HEK293 (cell line): ENCODE measurements at regions not wholly inside any gene's neighbourhood (a gene's known extent, or its start where the extent isn't known, plus 50 kb on each side); places are given as distances from the start of the nearest gene placed in this dataset.

Source experiments
- CTCF ChIA-PET: fragments of 350-600 bp; formaldehyde crosslinking; extraction: SDS; loops from one replicate; lab custom pipeline; 2021; ENCODE audit warnings: antibody characterized with exemption; lab: Yijun Ruan, JAX
- POLR2A ChIA-PET: fragments of 300-600 bp; formaldehyde crosslinking; extraction: SDS; loops from one replicate; lab custom pipeline; 2020; ENCODE audit warnings: antibody characterized with exemption, inconsistent platforms; lab: Yijun Ruan, JAX
- H3K27ac ChIP-seq: fragments of 200-500 bp; sonication (Bioruptor generic); 2 replicates; pipeline ENCODE4 v1.5.1; 2014; ENCODE audit warnings: low read depth, low read length, control low read depth, inconsistent platforms; ENCODE audit errors: extremely low read depth
- H3K36me3 ChIP-seq, 2 experiments: fragments of 200-500 bp in 1 of 2; sonication (Bioruptor generic) in 1 of 2; 1 replicate in 1 of 2; 2 replicates in 1 of 2; pipeline ENCODE4 v1.5.1; 2014 to 2017; ENCODE audit warnings: inconsistent platforms in 2 of 2, low read length in 2 of 2; ENCODE audit not compliant: control insufficient read depth in 2 of 2, insufficient read depth in 1 of 2
- H3K4me1 ChIP-seq: fragments of 200-500 bp; sonication (Bioruptor generic); 2 replicates; pipeline ENCODE4 v1.5.1; 2014; ENCODE audit warnings: mild to moderate bottlenecking, low read length, inconsistent platforms; ENCODE audit not compliant: control insufficient read depth, insufficient read depth
- H3K4me3 ChIP-seq: 2 replicates; pipeline ENCODE4 v1.5.1; 2011; ENCODE audit warnings: low read depth, mild to moderate bottlenecking, control low read depth, low read length, moderate library complexity
- H3K9me3 ChIP-seq: fragments of 200-500 bp; sonication (Bioruptor generic); 2 replicates; pipeline ENCODE4 v1.5.1; 2014; ENCODE audit warnings: low read depth, low read length, inconsistent platforms; ENCODE audit not compliant: control insufficient read depth, insufficient read depth
- HOXA7 ChIP-seq: sonication (generic); formaldehyde crosslinking; IDR thresholded peaks from 2 replicates; pipeline ENCODE4 v1.8.1; 2022; ENCODE audit warnings: missing genetic modification reagents, borderline replicate concordance
- HOXD13 ChIP-seq: sonication (generic); formaldehyde crosslinking; IDR thresholded peaks from 2 replicates; pipeline ENCODE4 v1.8.0; 2022; ENCODE audit warnings: missing genetic modification reagents, borderline replicate concordance
- ZNF24 ChIP-seq: fragments of 450-650 bp; formaldehyde crosslinking; IDR thresholded peaks from 2 replicates; pipeline ENCODE4 v1.5.1; 2016; ENCODE audit warnings: missing biosample characterization, missing genetic modification characterization
- ZNF548 ChIP-seq: fragments of 450-650 bp; formaldehyde crosslinking; IDR thresholded peaks from 2 replicates; pipeline ENCODE4 v1.5.1; 2016; ENCODE audit warnings: missing biosample characterization, missing genetic modification characterization
- ZNF768 ChIP-seq: fragments of 450-650 bp; formaldehyde crosslinking; IDR thresholded peaks from 2 replicates; pipeline ENCODE4 v1.5.1; 2018; ENCODE audit warnings: missing biosample characterization, mild to moderate bottlenecking, missing genetic modification characterization
- ZSCAN30 ChIP-seq: fragments of 450-650 bp; IDR thresholded peaks from 2 replicates; pipeline ENCODE4 v1.5.1; 2018; ENCODE audit warnings: missing biosample characterization, mild to moderate bottlenecking, missing genetic modification characterization, moderate library complexity
- TF ChIP-seq, protein P1 (sequence below): fragments of 450-650 bp; formaldehyde crosslinking; IDR thresholded peaks from 2 replicates; pipeline ENCODE4 v1.5.1; 2016; ENCODE audit warnings: missing biosample characterization, missing genetic modification characterization
- TF ChIP-seq, protein P2 (sequence below): fragments of 450-650 bp; formaldehyde crosslinking; IDR thresholded peaks from 2 replicates; pipeline ENCODE4 v1.5.1; 2016; ENCODE audit warnings: missing biosample characterization, missing genetic modification characterization, borderline replicate concordance
- TF ChIP-seq, protein P3 (sequence below): fragments of 450-650 bp; formaldehyde crosslinking; IDR thresholded peaks from 2 replicates; pipeline ENCODE4 v1.5.1; 2016; ENCODE audit warnings: missing biosample characterization, missing genetic modification characterization
- TF ChIP-seq, protein P4 (sequence below): fragments of 450-650 bp; formaldehyde crosslinking; IDR thresholded peaks from 2 replicates; pipeline ENCODE4 v1.5.1; 2017; ENCODE audit warnings: missing biosample characterization, missing genetic modification characterization
- TF ChIP-seq, protein P5 (sequence below): fragments of 450-650 bp; formaldehyde crosslinking; IDR thresholded peaks from 2 replicates; pipeline ENCODE4 v1.5.1; 2016; ENCODE audit warnings: missing biosample characterization, missing genetic modification characterization, low read depth

DNA sequence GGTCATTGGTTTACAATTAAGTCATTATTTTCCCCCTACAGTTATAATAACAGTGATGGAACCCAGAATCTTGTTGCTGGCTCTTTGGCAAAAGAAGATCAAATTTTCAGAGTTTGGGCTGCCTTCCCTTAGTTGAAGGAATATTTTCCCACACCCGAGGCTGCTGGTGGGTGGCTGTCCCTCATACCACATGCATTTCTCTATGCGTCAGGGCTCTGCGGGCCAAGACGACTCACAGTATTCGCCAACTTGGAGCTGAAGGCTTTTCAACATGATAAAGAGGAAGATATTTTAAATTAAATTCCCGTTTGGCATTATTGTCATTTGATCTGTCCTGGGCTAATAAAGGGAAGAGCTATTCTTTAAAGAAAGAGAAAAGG is 102.2 kb upstream of the SASH1 start:
- ChIA-PET CTCF (interaction anchor here (0.6 to 1.2 kb wide), 4 partner anchors 10 to 792 kb away, joined by 3 to 6 read pairs (median 4); no protein-coding TSS in a partner anchor), POLR2A (no interaction called here)

DNA sequence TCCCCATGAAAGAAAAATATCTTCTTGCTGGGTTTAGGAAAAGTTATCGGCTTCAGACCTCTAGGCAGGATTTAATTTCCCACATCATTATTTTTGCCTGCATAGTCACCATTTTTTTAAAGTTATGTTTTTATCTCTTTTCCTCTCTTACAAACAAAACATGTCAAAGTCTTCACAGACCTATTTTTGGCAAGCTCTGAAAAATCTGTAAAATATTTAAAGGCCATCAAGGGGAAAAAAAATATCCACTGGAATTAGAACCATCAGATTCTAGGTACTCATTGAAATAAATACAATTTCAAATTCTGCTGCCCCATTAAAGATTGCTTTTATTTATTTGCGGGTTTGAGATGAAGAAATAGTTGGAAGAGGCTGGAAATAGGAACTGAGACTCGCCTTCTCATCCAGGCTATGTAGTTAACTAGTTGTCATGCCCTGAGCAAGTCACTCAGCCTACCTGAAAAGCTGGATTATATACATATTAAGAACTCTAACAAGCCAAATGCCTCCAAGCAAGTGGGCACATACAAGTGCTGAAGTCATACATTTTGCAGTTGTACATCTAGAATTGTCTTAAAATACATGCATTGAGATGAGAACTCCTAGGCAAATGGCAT is 101.7 kb upstream of the SASH1 start:
- ChIA-PET POLR2A (no interaction called here), CTCF (interaction anchor here (0.6 to 1.5 kb wide), 6 partner anchors 10 to 791 kb away, joined by 3 to 6 read pairs (median 4); no protein-coding TSS in a partner anchor)
- Histone ChIP-seq H3K36me3 (no peaks in the 10 kb centered on the region), H3K4me1 (no peaks in the 10 kb centered on the region), H3K9me3 (no peaks in the 10 kb centered on the region), H3K27ac (no peak overlapping the region), H3K4me3 (no peak overlapping the region)
- TF ChIP-seq, protein P1, sequence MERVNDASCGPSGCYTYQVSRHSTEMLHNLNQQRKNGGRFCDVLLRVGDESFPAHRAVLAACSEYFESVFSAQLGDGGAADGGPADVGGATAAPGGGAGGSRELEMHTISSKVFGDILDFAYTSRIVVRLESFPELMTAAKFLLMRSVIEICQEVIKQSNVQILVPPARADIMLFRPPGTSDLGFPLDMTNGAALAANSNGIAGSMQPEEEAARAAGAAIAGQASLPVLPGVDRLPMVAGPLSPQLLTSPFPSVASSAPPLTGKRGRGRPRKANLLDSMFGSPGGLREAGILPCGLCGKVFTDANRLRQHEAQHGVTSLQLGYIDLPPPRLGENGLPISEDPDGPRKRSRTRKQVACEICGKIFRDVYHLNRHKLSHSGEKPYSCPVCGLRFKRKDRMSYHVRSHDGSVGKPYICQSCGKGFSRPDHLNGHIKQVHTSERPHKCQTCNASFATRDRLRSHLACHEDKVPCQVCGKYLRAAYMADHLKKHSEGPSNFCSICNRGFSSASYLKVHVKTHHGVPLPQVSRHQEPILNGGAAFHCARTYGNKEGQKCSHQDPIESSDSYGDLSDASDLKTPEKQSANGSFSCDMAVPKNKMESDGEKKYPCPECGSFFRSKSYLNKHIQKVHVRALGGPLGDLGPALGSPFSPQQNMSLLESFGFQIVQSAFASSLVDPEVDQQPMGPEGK (tag by site-specific recombination), result no peak
- TF ChIP-seq HOXD13 (no peak), HOXA7 (no peak), ZNF768 (tag by site-specific recombination) (no peak), ZSCAN30 (no peak), ZNF548 (tag by site-specific recombination) (no peak)
- TF ChIP-seq, protein P2, sequence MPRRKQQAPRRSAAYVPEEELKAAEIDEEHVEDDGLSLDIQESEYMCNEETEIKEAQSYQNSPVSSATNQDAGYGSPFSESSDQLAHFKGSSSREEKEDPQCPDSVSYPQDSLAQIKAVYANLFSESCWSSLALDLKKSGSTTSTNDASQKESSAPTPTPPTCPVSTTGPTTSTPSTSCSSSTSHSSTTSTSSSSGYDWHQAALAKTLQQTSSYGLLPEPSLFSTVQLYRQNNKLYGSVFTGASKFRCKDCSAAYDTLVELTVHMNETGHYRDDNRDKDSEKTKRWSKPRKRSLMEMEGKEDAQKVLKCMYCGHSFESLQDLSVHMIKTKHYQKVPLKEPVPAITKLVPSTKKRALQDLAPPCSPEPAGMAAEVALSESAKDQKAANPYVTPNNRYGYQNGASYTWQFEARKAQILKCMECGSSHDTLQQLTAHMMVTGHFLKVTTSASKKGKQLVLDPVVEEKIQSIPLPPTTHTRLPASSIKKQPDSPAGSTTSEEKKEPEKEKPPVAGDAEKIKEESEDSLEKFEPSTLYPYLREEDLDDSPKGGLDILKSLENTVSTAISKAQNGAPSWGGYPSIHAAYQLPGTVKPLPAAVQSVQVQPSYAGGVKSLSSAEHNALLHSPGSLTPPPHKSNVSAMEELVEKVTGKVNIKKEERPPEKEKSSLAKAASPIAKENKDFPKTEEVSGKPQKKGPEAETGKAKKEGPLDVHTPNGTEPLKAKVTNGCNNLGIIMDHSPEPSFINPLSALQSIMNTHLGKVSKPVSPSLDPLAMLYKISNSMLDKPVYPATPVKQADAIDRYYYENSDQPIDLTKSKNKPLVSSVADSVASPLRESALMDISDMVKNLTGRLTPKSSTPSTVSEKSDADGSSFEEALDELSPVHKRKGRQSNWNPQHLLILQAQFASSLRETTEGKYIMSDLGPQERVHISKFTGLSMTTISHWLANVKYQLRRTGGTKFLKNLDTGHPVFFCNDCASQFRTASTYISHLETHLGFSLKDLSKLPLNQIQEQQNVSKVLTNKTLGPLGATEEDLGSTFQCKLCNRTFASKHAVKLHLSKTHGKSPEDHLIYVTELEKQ (tag by site-specific recombination), result no peak
- TF ChIP-seq, protein P3, sequence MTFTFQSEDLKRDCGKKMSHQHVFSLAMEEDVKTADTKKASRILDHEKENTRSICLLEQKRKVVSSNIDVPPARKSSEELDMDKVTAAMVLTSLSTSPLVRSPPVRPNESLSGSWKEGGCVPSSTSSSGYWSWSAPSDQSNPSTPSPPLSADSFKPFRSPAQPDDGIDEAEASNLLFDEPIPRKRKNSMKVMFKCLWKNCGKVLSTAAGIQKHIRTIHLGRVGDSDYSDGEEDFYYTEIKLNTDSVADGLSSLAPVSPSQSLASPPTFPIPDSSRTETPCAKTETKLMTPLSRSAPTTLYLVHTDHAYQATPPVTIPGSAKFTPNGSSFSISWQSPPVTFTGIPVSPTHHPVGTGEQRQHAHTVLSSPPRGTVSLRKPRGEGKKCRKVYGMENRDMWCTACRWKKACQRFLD, result no peak
- TF ChIP-seq, protein P4, sequence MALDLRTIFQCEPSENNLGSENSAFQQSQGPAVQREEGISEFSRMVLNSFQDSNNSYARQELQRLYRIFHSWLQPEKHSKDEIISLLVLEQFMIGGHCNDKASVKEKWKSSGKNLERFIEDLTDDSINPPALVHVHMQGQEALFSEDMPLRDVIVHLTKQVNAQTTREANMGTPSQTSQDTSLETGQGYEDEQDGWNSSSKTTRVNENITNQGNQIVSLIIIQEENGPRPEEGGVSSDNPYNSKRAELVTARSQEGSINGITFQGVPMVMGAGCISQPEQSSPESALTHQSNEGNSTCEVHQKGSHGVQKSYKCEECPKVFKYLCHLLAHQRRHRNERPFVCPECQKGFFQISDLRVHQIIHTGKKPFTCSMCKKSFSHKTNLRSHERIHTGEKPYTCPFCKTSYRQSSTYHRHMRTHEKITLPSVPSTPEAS (tag by site-specific recombination), result no peak

More for the DNA sequence above, 102.2 kb upstream of the SASH1 start:
- Histone ChIP-seq H3K36me3 (no peaks in the 10 kb centered on the region), H3K9me3 (no peaks in the 10 kb centered on the region), H3K4me3 (no peak overlapping the region), H3K27ac (no peak overlapping the region), H3K4me1 (no peaks in the 10 kb centered on the region)
- TF ChIP-seq, protein P5, sequence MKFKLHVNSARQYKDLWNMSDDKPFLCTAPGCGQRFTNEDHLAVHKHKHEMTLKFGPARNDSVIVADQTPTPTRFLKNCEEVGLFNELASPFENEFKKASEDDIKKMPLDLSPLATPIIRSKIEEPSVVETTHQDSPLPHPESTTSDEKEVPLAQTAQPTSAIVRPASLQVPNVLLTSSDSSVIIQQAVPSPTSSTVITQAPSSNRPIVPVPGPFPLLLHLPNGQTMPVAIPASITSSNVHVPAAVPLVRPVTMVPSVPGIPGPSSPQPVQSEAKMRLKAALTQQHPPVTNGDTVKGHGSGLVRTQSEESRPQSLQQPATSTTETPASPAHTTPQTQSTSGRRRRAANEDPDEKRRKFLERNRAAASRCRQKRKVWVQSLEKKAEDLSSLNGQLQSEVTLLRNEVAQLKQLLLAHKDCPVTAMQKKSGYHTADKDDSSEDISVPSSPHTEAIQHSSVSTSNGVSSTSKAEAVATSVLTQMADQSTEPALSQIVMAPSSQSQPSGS (tag by site-specific recombination), result peak; percentile 35; the same call in 1 of the 2 replicates
- no peak for TF ChIP-seq ZNF24 (tag by site-specific recombination)
